KOPT-K1 (cell line): ENCODE measurements at regions not wholly inside any gene's neighbourhood (a gene's known extent, or its start where the extent isn't known, plus 50 kb on each side); places are given as distances from the start of the nearest gene placed in this dataset.

Source experiments
- H3K27ac ChIP-seq: fragments of 200-600 bp; sonication (generic); 2 replicates; pipeline ENCODE4 v1.5.1; 2016; ENCODE audit warnings: antibody characterized with exemption, mild to moderate bottlenecking, low read depth, low read length; ENCODE audit not compliant: poor library complexity, severe bottlenecking
- H3K36me3 ChIP-seq: fragments of 200-600 bp; sonication (generic); 2 replicates; pipeline ENCODE4 v1.5.1; 2017; ENCODE audit warnings: antibody characterized with exemption, mild to moderate bottlenecking, low read length, moderate library complexity; ENCODE audit not compliant: insufficient read depth
- H3K9me3 ChIP-seq: fragments of 200-600 bp; sonication (generic); 2 replicates; pipeline ENCODE4 v1.5.1; 2017; ENCODE audit warnings: antibody characterized with exemption, low read length, mild to moderate bottlenecking; ENCODE audit not compliant: insufficient read depth, poor library complexity, severe bottlenecking

DNA sequence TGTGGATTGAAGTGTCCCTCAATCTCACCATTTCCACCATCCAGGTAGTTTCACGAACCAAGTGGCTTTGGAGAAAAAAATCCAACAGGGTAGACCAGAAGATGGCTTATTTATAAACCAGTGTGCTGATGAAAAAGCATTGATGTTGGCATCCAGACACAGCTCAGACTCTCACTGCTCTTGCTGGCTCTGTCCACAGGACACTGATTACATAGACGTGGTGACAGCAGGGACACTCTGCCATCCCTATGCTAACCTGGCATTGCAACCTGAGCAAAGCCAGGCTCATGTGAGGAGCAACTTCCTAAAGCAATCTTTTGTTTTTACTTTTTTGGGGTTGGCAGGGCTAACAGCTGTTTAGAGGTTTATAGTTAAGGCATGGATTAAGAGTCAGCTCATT lies 130.6 kb upstream of the SVIL start:
- Histone ChIP-seq H3K27ac (no peak overlapping the region), H3K36me3 (no peaks in the 10 kb centered on the region), H3K9me3 (no peaks in the 10 kb centered on the region)

GRCh38 chr10:29763396-29763795 lies 128.6 kb upstream of the SVIL start:
- H3K27ac ChIP-seq = no peak overlapping the region
- no peaks in the 10 kb centered on the region for H3K9me3 ChIP-seq
- no peaks in the 10 kb centered on the region for H3K36me3 ChIP-seq

- no peaks in the 10 kb centered on the region for H3K9me3 ChIP-seq
- H3K27ac ChIP-seq = no peak overlapping the region
- H3K36me3 ChIP-seq = no peaks in the 10 kb centered on the region
Observed at GRCh38 chr10:29761916-29762315, 127.1 kb upstream of the SVIL start.

DNA sequence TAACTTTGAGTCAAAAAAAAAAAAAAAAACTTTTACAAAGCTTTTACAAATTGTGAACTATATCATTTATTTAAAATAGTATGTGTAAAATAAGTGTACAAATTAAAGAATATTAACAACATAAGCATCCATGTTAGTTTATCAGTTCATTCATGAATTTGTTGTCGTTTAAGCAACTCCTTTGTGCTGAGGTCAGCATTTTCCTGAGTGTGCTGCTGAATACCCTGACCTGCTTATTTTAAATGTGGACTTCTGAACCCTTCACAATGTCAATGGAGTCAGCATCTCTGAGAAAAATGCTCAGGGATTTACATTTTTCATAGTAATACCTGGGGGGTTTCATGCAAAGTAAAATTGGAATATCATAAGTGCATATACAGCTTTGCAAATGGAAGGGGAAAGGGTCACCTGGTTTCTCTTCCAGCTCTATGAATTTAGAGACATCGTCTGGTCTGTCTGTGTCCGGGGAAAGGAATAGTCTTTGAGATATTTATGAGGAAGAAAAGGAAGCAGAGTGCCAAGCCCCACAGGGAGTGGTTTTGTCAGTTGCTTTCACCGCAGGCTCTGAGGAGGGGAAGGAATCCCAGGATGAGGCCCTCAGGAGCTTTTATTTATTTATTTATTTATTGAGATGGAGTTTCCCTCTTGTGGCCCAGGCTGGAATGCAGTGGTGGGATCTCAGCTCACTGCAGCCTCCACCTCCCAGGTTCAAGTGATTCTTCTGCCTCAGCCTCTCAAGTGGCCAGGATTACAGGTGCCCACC lies 125.5 kb upstream of the SVIL start:
- Histone ChIP-seq H3K9me3 (no peaks in the 10 kb centered on the region), H3K27ac (no peak overlapping the region), H3K36me3 (no peaks in the 10 kb centered on the region)

GRCh38 chr10:29757551-29758297 lies 123.0 kb upstream of the SVIL start:
- Histone ChIP-seq H3K9me3 (no peaks in the 10 kb centered on the region), H3K36me3 (no peaks in the 10 kb centered on the region), H3K27ac (no peak overlapping the region)

- Histone ChIP-seq H3K9me3 (no peaks in the 10 kb centered on the region), H3K27ac (no peak overlapping the region), H3K36me3 (no peaks in the 10 kb centered on the region)
Observed at GRCh38 chr10:29756451-29756850, 121.7 kb upstream of the SVIL start.

- Histone ChIP-seq H3K36me3 (no peaks in the 10 kb centered on the region), H3K27ac (no peak overlapping the region), H3K9me3 (no peaks in the 10 kb centered on the region)
Observed at GRCh38 chr10:29753283-29753682, 118.5 kb upstream of the SVIL start.

DNA sequence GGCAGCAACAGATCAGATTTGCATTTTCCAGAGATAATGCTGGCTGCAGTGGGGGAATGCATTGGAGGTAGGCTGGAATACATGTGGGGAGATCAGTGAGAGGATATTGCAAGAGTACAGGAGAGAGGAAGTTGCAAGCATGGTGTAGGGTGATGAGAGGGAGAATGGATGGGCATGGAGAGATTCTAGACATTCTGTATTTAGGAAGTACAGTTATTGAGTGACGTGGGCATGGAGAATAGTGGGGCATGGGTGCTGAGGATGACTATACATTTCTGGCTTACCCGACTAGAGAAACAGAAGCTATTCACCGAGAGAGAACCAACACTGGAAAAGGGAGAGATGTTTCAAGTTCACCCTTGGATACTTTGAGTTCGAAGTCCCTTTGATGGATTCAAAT lies 116.9 kb upstream of the SVIL start:
- Histone ChIP-seq H3K9me3 (no peaks in the 10 kb centered on the region), H3K27ac (no peak overlapping the region), H3K36me3 (no peaks in the 10 kb centered on the region)

DNA sequence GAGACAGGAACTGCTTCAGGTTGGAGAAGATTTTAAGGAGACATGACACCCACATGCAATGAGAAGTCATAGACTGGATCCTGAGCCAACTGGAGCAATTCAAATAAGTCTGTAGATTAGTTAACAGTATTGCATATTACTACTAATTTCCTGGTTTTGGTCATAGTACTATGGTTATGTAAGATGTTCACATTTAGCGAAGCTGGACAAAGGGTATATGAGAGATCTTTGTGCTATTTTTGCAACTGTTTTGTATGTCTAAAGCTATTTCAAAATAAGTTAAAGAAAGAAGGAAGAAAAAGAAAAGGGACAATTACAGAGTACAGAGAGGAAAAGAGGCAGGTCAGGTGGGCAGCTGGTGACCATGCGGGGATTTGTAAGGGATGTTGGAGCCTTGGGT lies 116.5 kb upstream of the SVIL start:
- Histone ChIP-seq H3K9me3 (no peaks in the 10 kb centered on the region), H3K27ac (no peak overlapping the region), H3K36me3 (no peaks in the 10 kb centered on the region)

- Histone ChIP-seq H3K9me3 (no peaks in the 10 kb centered on the region), H3K27ac (no peak overlapping the region), H3K36me3 (no peaks in the 10 kb centered on the region)
Observed at GRCh38 chr10:29749150-29749549, 114.4 kb upstream of the SVIL start.

DNA sequence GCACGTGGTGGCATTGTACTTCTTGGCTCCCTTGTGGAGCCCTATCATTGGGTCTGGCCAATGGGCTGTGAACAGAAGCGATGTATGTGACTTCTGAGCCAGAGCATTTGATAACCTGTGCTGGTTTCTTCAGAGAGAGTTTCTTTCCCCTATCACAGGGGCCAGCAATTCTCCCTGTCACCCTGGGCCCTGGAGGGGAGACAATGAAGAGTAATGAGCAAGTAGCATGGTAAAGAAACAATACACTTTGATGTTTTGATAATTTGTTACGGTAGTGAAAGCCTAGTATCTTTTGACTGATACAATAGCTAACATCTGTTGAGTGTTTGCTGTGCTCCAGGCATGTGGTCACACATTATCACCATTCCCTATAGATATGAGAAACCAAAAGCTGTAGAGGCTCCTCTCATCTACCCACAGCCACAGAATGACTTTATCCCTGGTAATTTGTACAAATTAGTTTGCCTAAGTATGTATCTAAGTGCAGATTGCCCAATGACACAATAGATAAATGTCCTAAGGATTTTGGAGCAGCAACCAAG lies 113.4 kb upstream of the SVIL start:
- H3K36me3 ChIP-seq = no peaks in the 10 kb centered on the region
- no peak overlapping the region for H3K27ac ChIP-seq
- H3K9me3 ChIP-seq = no peaks in the 10 kb centered on the region

DNA sequence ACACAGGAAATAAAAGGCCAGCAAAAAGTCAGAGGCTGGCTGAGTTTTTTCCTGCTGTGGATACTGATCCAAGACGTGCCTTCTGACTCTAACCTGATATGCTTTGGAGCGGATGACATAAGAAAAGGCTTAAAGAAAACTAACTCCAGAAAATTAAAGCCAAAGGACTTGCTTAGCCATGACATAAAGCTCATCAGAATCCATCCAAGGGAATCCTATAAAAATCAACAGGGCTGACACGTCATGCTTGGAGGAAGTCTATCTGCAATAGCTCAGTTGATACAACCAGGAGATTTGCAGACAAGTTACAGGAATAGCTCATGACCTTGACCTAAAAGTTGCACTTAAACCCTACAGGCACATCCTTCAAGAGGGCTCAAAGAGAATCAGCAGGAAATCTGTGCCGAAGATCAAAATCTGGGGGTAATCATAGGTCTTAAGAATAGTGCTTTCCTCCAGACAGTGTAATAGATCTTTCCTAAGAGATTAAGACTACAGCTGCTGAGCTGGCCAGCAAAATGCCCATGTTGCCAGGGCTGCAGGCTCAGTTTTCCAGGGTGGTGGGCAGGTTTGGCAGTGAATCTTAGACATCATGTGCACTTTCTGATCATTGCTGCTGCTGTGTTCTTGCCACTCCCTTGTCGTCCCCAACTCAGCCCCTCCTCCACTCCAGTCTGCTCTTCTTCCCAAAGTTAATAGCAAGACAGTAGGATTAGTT lies 111.5 kb upstream of the SVIL start:
- Histone ChIP-seq H3K36me3 (no peaks in the 10 kb centered on the region), H3K9me3 (no peaks in the 10 kb centered on the region), H3K27ac (no peak overlapping the region)

GRCh38 chr10:29740981-29741545 lies 106.3 kb upstream of the SVIL start:
- Histone ChIP-seq H3K27ac (no peak overlapping the region), H3K9me3 (no peaks in the 10 kb centered on the region), H3K36me3 (no peaks in the 10 kb centered on the region)

- H3K36me3 ChIP-seq = no peaks in the 10 kb centered on the region
- H3K27ac ChIP-seq = no peak overlapping the region
Observed at GRCh38 chr10:29738341-29738740, 103.6 kb upstream of the SVIL start.

DNA sequence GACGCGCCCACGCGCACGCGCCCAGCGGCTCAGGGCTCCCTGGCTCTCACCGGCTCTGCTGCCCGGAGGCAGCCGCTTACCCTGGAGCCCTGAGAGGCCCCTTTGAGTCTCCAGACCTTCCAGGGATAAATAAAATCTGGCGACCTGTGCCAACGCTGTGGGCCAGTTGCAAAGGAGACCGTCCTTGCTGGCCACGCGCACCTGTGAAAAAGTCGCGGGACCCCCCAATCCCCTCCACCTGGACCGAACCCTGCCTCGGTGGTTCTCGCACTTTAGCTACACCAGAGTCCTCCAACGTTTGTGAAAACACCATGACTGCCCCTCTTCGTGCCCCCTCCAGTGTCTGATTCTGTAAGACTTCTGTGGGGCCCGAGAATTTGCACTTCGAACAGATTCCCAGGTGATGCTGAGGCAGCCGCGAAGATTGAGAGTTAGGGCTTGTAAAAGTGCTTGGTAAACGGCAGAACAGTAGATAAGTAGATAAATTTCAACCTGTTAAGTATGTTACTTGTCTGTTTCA lies 102.4 kb upstream of the SVIL start:
- Histone ChIP-seq H3K36me3 (no peaks in the 10 kb centered on the region), H3K27ac (no peak overlapping the region), H3K9me3 (no peaks in the 10 kb centered on the region)

More at GRCh38 chr10:29738341-29738740, 103.6 kb upstream of the SVIL start:
- H3K9me3 ChIP-seq = no peaks in the 10 kb centered on the region
